ENCODE measurements at regions not wholly inside any gene's neighbourhood (a gene's known extent, or its start where the extent isn't known, plus 50 kb on each side); places are given as distances from the start of the nearest gene placed in this dataset.

DNA sequence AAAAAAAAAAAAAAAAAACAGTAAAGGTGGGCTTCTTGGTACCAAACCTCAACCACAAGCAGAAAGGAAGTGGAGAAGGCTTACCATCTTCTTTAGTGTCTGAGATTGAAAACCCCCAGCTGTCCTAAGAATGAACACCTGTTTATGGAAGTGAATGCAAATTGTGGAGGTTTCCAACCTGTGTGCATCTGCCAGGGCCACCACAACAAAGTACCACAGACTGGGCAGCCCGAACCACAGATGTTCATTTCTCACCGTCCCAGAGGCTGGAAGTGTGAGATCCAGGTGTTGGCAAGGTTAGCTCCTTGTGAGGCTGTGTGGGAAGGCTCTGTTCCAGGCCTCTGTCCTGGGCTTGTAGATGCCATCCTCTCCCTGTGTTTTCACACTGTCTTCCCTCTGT is 348.7 kb downstream of the SETD4 start:
- H3K4me3 Mint-ChIP-seq: no peak overlapping the region
- TF ChIP-seq, protein P1, sequence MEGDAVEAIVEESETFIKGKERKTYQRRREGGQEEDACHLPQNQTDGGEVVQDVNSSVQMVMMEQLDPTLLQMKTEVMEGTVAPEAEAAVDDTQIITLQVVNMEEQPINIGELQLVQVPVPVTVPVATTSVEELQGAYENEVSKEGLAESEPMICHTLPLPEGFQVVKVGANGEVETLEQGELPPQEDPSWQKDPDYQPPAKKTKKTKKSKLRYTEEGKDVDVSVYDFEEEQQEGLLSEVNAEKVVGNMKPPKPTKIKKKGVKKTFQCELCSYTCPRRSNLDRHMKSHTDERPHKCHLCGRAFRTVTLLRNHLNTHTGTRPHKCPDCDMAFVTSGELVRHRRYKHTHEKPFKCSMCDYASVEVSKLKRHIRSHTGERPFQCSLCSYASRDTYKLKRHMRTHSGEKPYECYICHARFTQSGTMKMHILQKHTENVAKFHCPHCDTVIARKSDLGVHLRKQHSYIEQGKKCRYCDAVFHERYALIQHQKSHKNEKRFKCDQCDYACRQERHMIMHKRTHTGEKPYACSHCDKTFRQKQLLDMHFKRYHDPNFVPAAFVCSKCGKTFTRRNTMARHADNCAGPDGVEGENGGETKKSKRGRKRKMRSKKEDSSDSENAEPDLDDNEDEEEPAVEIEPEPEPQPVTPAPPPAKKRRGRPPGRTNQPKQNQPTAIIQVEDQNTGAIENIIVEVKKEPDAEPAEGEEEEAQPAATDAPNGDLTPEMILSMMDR (conservative IDR thresholded peaks at IDR 0.05): no peak

More for the DNA sequence above, 348.7 kb downstream of the SETD4 start:
- Mint-ChIP-seq H3K27ac (no peak overlapping the region), H3K27me3 (ENCODE audit: low read depth) (peaks cover 57% of the 10 kb centered on the region), H3K4me1 (no peaks in the 10 kb centered on the region), H3K36me3 (ENCODE audit: insufficient read depth in 1 of 3, low read depth in 3 of 3) (no peaks in the 10 kb centered on the region), H3K9me3 (peaks cover 0 to 6% of the 10 kb centered on the region in 2 experiments; a peak in 2 of 5 replicates)
- Histone ChIP-seq H2AFZ (ENCODE audit: low read length) (no peak overlapping the region), H4K91ac (ENCODE audit: insufficient read length, low read depth, low read length) (no peak overlapping the region), H2BK120ac (ENCODE audit: low read depth, low read length, poor library complexity, severe bottlenecking) (no peak overlapping the region), H3K79me2 (ENCODE audit: insufficient read depth, low read length) (no peaks in the 10 kb centered on the region), H3K9me3 (ENCODE audit: control insufficient read depth, low read depth, low read length) (no peaks in the 10 kb centered on the region), H2AK5ac (ENCODE audit: insufficient read length, low read length) (no peak overlapping the region), H4K5ac (ENCODE audit: insufficient read length, low read depth, low read length) (no peak overlapping the region), H3T11ph (ENCODE audit: low read length) (no peak overlapping the region), H2BK20ac (ENCODE audit: low read depth, low read length, poor library complexity, severe bottlenecking) (no peak overlapping the region), H3K23ac (ENCODE audit: insufficient read length, low read depth, low read length) (no peak overlapping the region), H4K8ac (replicated peaks; ENCODE audit: insufficient read length, low read depth, low read length) (no peak overlapping the region), H3K79me1 (ENCODE audit: insufficient read depth, low read depth, low read length, poor library complexity, severe bottlenecking) (no peaks in the 10 kb centered on the region), H3K14ac (ENCODE audit: insufficient read depth, low read length) (no peak overlapping the region), H4K20me1 (ENCODE audit: control insufficient read depth, insufficient read depth, insufficient read length) (no peaks in the 10 kb centered on the region), H3K4ac (ENCODE audit: low read depth, low read length) (no peak overlapping the region), H3K23me2 (ENCODE audit: insufficient read length, low read depth, low read length, poor library complexity, severe bottlenecking) (no peaks in the 10 kb centered on the region), H3K18ac (ENCODE audit: insufficient read length, low read depth, low read length) (no peak overlapping the region), H3K4me2 (ENCODE audit: insufficient read depth, insufficient read length, low read length) (no peak overlapping the region), H2BK5ac (ENCODE audit: insufficient read length, low read length) (no peak overlapping the region), H2BK15ac (ENCODE audit: low read depth, low read length) (no peak overlapping the region), H2BK12ac (ENCODE audit: insufficient read length, low read depth, low read length) (no peak overlapping the region), H3K4me1 (ENCODE audit: insufficient read depth, low read length) (no peaks in the 10 kb centered on the region), H3K56ac (ENCODE audit: insufficient read length, low read depth, low read length) (no peak overlapping the region), H3K9ac (ENCODE audit: extremely low read depth, insufficient read length, low read length) (no peak overlapping the region), H3K27me3 (ENCODE audit: insufficient read depth, low read length) (peaks cover 2% of the 10 kb centered on the region), H3K27ac (ENCODE audit: insufficient read length, low read depth, low read length) (no peak overlapping the region)
- WGBS (ENCODE audit: extremely low coverage, insufficient read length, low lambda C conversion rate): no CpG with 5 or more reads among the region's 2 CpGs
- no peak for DNase-seq

All from H9 (cell line).